Endothelial cell of umbilical vein (primary cell): ENCODE measurements at regions not wholly inside any gene's neighbourhood (a gene's known extent, or its start where the extent isn't known, plus 50 kb on each side); places are given as distances from the start of the nearest gene placed in this dataset.

Experiments used
- EZH2 ChIP-seq: IDR thresholded peaks from 2 replicates; pipeline ENCODE4 v1.6.1; 2012; ENCODE audit warnings: borderline replicate concordance, low read depth, mild to moderate bottlenecking, moderate library complexity, low read length, inconsistent platforms; ENCODE audit not compliant: severe bottlenecking
- TF ChIP-seq, protein P1 (sequence below), 2 donors: IDR thresholded peaks; 1 replicate in 1 of 2; 2 replicates in 1 of 2; pipeline ENCODE4 v1.5.1; 2011; ENCODE audit warnings: low read length in 2 of 2, mild to moderate bottlenecking in 2 of 2, moderate library complexity in 2 of 2, control low read depth in 1 of 2, inconsistent platforms in 1 of 2, low read depth in 1 of 2; ENCODE audit not compliant: insufficient read depth in 1 of 2; ENCODE audit errors: extremely low read depth in 1 of 2

DNA sequence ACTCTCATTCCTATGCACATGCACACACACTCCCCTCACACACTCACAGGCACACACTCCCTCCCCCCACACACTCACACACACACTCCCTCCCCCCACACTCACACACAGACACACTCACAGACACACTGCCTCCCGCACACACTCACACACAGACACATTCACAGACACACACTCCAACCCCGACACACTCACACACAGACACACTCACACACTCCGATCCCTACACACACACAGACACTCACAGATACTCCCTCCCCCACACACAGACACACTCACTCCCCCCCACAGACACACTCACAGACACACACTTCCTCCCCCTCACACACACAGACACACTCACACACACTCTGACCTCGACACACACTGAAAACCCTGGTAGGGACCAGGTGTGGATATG, 176.2 kb downstream of the TFAP2C start:
- TF ChIP-seq, protein P1, sequence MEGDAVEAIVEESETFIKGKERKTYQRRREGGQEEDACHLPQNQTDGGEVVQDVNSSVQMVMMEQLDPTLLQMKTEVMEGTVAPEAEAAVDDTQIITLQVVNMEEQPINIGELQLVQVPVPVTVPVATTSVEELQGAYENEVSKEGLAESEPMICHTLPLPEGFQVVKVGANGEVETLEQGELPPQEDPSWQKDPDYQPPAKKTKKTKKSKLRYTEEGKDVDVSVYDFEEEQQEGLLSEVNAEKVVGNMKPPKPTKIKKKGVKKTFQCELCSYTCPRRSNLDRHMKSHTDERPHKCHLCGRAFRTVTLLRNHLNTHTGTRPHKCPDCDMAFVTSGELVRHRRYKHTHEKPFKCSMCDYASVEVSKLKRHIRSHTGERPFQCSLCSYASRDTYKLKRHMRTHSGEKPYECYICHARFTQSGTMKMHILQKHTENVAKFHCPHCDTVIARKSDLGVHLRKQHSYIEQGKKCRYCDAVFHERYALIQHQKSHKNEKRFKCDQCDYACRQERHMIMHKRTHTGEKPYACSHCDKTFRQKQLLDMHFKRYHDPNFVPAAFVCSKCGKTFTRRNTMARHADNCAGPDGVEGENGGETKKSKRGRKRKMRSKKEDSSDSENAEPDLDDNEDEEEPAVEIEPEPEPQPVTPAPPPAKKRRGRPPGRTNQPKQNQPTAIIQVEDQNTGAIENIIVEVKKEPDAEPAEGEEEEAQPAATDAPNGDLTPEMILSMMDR (IDR thresholded peaks at IDR 0.05; ENCODE audit: extremely low read depth in 1 of 2, insufficient read depth in 1 of 2, low read depth in 1 of 2, low read length in 2 of 2), result no peak
- no peak for TF ChIP-seq EZH2
